PFSK-1 (cell line): ENCODE measurements at regions not wholly inside any gene's neighbourhood (a gene's known extent, or its start where the extent isn't known, plus 50 kb on each side); places are given as distances from the start of the nearest gene placed in this dataset.

Source experiments
- FOXP2 ChIP-seq: optimal IDR thresholded peaks from 2 replicates; pipeline ENCODE3; 2011; ENCODE audit warnings: borderline replicate concordance, control low read depth, inconsistent platforms; ENCODE audit not compliant: insufficient read depth; ENCODE audit errors: extremely low read length, extremely low read depth
- POLR2AphosphoS5 ChIP-seq: IDR thresholded peaks from 2 replicates; pipeline ENCODE4 v1.6.1; 2012; ENCODE audit warnings: low read depth, mild to moderate bottlenecking, control low read depth, low read length, moderate library complexity
- SIN3A ChIP-seq: IDR thresholded peaks from 2 replicates; pipeline ENCODE4 v1.6.1; 2012; ENCODE audit warnings: mild to moderate bottlenecking, low read length, moderate library complexity, borderline replicate concordance; ENCODE audit not compliant: insufficient read depth
- TAF1 ChIP-seq: IDR thresholded peaks from 2 replicates; pipeline ENCODE4 v1.6.1; 2012; ENCODE audit warnings: low read length, control low read depth, borderline replicate concordance; ENCODE audit not compliant: insufficient read depth
- TF ChIP-seq, protein P1 (sequence below), 2 experiments: IDR thresholded peaks; 2 replicates each; pipeline versions ENCODE4 v1.6.1 to v1.8.0; 2011 to 2012; ENCODE audit warnings: low read depth in 2 of 2, low read length in 2 of 2, control low read depth in 1 of 2, inconsistent platforms in 1 of 2, mild to moderate bottlenecking in 1 of 2, moderate library complexity in 1 of 2; ENCODE audit not compliant: insufficient read depth in 1 of 2

DNA sequence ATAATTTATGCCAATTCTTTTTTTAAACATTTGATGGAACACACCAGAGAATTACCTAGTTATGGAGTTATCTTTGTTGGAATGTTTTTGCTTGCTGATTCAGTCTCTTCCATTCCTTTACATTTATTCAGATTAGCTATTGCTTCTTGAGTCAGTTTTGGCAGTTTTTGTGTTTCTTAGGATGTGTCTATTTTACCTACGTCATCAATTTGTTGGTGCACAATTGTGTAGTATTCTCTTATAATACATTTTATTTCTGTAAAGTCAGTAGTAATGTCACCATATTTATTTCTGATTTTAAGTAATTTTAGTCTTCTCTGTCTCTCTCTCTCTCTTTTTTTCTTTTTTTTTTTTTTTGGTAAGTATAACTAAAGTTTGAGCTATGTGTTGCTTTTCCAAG is 929.5 kb upstream of the RAG2 start:
- TF ChIP-seq POLR2AphosphoS5 (no peak), SIN3A (no peak), TAF1 (no peak), FOXP2 (no peak)
- TF ChIP-seq, protein P1, sequence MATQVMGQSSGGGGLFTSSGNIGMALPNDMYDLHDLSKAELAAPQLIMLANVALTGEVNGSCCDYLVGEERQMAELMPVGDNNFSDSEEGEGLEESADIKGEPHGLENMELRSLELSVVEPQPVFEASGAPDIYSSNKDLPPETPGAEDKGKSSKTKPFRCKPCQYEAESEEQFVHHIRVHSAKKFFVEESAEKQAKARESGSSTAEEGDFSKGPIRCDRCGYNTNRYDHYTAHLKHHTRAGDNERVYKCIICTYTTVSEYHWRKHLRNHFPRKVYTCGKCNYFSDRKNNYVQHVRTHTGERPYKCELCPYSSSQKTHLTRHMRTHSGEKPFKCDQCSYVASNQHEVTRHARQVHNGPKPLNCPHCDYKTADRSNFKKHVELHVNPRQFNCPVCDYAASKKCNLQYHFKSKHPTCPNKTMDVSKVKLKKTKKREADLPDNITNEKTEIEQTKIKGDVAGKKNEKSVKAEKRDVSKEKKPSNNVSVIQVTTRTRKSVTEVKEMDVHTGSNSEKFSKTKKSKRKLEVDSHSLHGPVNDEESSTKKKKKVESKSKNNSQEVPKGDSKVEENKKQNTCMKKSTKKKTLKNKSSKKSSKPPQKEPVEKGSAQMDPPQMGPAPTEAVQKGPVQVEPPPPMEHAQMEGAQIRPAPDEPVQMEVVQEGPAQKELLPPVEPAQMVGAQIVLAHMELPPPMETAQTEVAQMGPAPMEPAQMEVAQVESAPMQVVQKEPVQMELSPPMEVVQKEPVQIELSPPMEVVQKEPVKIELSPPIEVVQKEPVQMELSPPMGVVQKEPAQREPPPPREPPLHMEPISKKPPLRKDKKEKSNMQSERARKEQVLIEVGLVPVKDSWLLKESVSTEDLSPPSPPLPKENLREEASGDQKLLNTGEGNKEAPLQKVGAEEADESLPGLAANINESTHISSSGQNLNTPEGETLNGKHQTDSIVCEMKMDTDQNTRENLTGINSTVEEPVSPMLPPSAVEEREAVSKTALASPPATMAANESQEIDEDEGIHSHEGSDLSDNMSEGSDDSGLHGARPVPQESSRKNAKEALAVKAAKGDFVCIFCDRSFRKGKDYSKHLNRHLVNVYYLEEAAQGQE (IDR thresholded peaks at IDR 0.05; ENCODE audit: insufficient read depth in 1 of 2, low read depth in 2 of 2, low read length in 2 of 2), result no peak

DNA sequence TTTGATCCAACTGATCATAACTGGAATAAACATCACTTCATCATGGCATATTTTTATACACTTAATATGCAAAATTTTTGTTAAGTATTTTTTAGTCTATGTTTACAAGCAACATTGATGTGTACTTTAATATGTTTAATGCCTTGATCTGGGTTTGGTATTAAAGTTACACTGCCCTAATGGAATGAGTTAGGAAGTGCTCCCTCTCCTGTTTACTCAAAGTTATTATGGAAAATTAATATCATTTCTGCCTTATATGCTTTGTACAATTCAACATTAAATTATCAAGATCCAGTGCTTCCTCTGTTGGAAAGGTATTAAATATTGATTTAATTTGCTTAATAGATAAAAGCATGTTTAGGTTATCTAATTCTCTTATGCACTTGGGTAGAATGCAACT is 927.3 kb upstream of the RAG2 start:
- TF ChIP-seq POLR2AphosphoS5, result no peak
- TF ChIP-seq, protein P1 (IDR thresholded peaks at IDR 0.05; ENCODE audit: insufficient read depth in 1 of 2, low read depth in 2 of 2, low read length in 2 of 2), result no peak
- TF ChIP-seq SIN3A, result no peak
- TF ChIP-seq TAF1, result no peak
- TF ChIP-seq FOXP2, result no peak

DNA sequence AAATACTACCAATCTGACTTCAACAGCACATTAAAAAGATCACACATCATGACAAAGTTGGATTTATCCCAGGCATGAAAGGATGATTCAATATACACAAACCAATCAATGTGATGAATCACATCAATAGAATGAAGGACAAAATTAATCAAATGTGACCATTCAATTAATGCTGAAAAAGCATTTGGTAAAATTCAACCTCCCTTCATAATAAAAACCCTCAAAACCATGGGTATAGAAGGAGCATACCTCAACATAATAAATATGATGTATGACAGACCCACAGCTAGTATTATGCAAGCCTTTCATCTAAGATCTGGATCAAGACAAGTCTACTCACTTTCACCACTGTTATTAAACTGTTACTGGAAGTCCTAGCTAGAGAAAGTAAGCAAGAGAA is 921.7 kb upstream of the RAG2 start:
- TF ChIP-seq SIN3A, result no peak

DNA sequence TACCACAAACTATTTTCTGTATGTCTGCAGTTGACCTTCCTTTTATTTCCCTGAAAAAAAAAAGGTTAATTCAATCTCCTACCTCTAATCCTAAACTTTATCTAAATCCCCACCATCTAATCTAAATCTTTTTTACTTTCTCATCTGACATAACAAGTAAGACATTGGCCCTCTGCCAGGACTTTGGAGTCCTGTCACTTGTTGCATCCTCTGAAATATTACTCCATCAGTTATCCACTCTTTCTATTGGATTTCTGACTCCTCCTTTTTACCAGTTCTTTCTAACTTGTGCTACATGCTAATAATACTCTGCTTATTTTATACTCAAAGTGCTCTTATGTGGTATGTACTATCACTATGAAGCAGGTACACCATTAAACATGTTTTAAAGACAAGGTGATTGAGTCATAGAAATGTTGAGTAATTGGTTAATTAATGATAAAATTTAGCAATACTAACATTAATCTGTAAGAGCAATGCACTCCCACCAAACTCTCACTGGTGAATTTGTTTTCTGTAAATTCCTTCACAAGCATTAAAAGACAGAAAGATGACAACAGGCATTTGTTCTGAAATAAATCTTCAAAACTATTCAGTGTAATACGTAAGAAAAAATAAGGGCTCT is 914.2 kb upstream of the RAG2 start:
- no peak for TF ChIP-seq TAF1

DNA sequence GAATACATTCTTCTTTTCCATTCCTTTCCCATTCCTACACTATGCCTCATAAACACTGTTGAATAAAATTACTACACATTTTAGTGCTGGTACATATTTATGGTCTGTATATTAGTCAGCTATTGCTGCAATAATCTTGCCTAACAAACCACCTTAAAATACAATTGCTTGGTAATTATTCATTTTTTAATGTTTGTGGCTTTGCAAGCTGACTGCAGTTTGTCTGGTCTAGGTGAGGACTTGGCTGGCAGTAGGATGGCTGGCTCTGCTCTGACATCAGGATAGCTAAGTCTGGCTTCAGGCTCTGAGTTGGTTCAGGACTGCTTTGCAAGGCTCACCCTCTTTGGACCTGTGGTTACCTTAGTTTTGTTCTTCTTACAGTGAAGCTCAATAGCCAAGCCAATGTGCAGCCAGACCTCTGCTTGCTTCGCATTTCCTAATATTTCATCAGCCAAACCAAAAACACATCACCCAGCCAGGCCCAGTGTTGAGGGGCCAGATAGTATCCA is 913.4 kb upstream of the RAG2 start:
- TF ChIP-seq SIN3A (no peak), POLR2AphosphoS5 (no peak), TAF1 (no peak), FOXP2 (no peak)
- TF ChIP-seq, protein P1 (IDR thresholded peaks at IDR 0.05; ENCODE audit: insufficient read depth in 1 of 2, low read depth in 2 of 2, low read length in 2 of 2), result no peak

DNA sequence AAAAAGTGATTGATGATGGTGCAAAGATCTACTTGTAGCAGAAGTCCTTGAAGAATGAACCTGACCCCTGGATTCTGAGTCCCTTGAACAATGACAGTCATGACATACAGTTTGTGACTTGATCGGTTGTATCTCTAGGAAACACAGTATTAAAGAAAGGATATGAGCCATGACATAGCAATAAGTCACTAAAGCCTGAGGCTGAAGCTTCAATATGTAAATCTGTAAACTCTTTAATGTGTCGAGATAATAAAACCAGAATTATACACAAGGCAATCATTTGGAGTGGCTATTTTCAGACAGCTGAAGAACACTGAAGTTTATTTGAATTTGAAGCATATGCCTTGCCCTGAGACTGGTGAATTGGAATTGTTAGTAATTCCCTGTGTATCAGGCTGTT is 911.5 kb upstream of the RAG2 start:
- TF ChIP-seq, protein P1 (IDR thresholded peaks at IDR 0.05; ENCODE audit: insufficient read depth in 1 of 2, low read depth in 2 of 2, low read length in 2 of 2), result no peak
- TF ChIP-seq FOXP2 (no peak), TAF1 (no peak), POLR2AphosphoS5 (no peak), SIN3A (no peak)
